CD4-positive, alpha-beta T cell treated with Interferon gamma for 1 hour (primary cell): ENCODE measurements at regions not wholly inside any gene's neighbourhood (a gene's known extent, or its start where the extent isn't known, plus 50 kb on each side); places are given as distances from the start of the nearest gene placed in this dataset.

Experiments used
- DNase-seq: peaks from one replicate; pipeline ENCODE4 v3.0.0-alpha.2; 2020

DNA sequence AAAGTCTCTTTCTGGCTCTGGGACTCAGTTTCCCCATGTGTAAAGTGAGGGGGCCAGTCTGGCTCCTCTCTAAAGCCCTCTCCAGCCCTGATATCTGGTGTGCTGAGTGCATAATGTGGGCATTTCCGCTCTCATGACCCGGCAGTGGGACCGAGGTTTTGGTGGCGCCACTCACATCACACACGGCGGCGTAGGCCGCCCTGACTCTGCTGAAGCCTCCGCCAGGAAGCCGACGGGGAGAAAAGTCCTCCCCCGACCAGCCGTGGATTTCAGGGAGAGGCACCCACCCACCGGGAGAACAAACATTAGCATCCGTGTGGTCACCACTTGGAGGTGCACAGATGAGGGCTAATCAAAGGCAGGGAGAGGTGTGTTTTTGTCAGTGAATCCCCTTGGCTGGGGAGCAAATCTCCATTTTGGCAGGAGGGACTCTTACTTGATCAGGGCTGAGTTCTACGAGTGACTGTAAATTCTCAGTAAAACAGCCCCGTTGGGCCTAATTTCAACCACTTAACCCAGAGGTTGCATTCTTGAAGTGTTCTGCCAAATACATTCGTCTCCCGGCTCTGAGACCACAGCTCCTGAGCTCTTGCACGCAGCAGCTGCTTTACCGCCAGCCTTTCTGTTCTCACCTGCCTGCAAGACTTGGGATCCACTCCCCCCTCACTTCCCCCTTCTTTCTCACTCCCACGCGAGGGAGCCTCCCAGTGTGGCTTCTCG, 118.2 kb downstream of the FOXD2 start:
- DNase-seq: no peak

GRCh38 chr1:47557066-47557465, 119.2 kb downstream of the FOXD2 start:
- DNase-seq: no peak

DNA sequence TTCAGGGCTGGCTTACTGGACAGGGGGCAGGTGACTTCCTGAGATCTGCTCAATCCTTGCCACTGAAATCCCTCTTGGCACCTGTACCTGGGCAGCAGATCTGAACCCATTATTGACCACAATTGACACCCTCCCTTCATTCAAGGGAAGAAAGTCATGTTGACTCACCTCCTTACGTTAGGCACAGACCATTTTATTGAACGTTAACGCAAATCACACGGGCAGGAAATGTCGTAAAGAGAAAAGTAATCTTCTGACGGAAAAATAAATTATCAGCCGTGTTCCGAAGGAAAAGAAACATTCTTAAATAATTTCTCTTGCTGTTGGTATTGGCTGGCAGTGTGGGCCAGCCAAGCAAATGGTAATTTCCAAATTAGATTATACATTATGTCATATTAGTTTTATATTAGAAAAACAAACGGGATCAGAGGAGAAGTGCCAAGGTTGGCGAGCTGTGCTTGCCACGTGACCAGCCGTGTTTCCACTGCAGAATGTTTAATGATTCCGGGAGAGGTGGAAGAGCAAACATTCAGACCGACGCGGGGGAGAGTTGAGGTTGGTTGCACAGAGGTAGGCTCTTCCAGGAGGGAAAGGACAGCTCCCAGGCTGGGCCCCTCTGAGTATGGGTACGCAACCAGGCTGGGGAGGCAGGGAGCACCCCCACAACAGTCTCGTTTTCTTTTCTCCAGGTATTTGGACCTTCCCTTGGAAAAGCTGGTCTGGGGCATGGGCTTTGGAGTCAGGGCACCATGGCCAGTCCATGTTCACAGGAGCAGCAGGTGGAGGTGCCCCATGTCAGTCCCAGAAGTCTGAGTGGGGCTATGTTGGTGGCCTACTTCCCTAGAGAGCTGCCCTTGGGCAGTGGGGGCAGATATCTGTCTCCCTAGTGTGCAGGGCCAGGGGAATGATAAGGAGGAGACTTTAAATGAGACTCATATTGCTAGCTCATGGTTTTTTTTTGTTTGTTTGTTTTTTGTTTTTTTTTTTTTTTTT, 121.1 kb downstream of the FOXD2 start:
- DNase-seq: no peak

GRCh38 chr1:47559944-47560695, 122.3 kb downstream of the FOXD2 start:
- DNase-seq: no peak

- DNase-seq: no peak
Observed at GRCh38 chr1:47561523-47562007, 123.7 kb downstream of the FOXD2 start.

DNA sequence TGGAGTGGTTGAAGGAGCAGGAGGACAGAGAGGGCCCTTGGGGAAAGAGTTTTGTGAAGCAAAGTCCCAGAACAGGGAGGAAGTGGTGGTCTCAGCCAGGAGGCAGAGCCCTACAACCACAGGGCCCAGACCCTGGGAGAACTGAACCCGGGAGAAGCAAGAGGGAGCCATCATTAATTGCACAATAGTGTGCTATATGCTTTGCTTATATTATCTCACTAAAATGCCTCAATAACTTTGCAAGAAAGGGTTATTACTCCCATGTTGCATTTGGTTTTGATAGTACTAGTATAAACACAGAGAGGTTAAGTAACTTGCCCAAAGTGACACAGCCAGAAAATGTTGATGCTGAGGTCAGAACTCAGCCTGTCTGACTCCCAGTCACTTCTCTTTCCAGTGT, 124.3 kb downstream of the FOXD2 start:
- no peak for DNase-seq

GRCh38 chr1:47562799-47563198, 125.0 kb downstream of the FOXD2 start:
- no peak for DNase-seq

DNA sequence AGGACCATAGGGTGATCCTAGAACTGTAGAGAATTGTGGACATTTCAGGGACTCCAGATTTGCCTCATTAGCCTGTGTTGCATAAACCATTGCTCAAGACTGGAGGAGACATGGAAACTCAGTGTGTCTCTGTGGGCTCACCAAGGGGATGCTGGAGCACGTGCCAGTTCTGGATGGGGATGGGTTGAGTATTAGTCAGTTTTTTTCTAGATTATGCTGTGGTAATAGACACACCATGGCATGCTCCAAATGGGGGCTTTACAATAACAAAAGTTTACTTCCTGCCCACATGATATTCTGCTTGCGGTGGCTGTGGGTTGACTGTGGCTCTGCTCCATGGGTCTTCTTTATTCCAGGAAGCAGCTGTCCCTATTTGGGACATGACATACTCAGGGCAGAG, 125.4 kb downstream of the FOXD2 start:
- no peak for DNase-seq

GRCh38 chr1:47564570-47564969, 126.7 kb downstream of the FOXD2 start:
- DNase-seq: no peak

DNA sequence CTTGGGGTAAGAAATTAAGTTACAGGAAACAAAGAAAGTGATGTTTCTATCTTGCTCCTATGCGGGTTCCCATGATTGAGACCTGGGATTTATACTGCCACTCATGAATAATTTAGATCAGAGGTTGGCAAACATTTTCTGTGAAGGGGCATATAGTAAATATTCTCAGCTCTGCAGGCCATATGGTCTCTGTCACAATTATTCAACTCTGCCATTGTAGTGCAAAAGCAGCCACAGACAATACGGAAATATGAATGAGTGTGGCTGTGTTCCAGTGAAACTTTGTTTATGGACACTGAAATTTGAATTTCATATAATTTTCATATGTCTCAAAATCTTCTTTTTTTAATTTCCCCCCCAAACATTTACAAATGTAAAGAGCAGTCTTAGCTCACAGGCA, 127.2 kb downstream of the FOXD2 start:
- DNase-seq: no peak

DNA sequence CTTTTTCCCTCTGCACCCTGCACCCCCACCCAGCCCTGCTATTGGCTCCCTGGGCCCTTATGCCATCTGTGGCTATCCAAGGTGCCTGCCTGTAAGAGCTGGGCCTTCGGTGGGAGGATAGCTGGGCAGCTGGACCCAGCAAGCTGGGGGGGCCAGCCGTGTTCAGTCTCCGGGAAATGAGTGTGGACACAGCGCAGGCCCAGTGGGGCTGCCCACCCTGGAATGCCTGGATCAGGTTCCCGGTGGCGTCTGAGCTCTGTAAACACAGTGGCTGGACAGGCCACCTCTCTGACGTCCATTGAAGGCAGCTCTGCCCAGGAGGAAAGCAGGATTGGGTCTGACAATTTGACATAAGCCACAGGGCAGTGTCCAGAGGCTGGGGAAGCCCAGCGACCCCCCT, 127.8 kb downstream of the FOXD2 start:
- no peak for DNase-seq

DNA sequence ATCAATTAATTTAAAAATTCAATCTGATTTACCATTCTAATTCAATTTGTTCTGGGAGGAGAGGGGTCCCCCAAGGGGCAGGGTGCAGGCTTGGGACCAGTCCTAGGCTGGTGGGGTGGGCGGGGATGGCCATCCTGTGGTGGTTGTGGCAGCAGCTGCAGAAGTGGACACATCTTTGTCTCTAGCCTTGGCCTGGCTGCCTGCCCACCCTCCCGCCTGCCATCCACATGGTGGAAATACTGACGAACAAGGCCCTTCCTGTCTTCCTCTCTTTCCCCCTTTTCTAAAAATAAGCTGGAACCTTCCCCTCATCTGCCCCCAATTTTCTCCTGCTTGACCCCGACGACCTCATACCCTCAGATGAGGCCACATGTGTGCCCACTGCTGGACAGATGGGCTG, 130.9 kb downstream of the FOXD2 start:
- DNase-seq: no peak

DNA sequence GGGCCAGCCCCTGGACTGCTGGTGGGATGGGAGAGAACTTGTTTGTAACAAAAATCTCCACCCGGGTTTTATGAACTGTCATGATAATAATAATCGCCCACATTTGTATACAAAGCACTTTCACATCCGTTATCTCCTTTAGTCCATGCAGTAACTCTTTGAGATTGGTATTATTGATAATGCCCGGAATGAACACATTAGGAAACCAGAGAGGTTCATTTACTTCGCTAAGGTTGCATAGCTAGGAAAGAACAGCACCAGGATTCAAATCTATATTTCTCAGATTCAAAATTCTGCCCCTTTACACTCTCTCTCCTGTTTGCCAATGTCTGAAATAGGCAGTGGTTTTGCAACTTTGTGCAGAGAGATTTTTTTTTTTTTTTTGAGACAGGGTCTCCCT, 131.4 kb downstream of the FOXD2 start:
- no peak for DNase-seq

GRCh38 chr1:47569681-47570470, 132.0 kb downstream of the FOXD2 start:
- DNase-seq: no peak

- DNase-seq: no peak
Observed at GRCh38 chr1:47571161-47571560, 133.3 kb downstream of the FOXD2 start.

- no peak for DNase-seq
Observed at GRCh38 chr1:47571952-47572351, 134.1 kb downstream of the FOXD2 start.

GRCh38 chr1:47572731-47573430, 135.0 kb downstream of the FOXD2 start:
- no peak for DNase-seq

DNA sequence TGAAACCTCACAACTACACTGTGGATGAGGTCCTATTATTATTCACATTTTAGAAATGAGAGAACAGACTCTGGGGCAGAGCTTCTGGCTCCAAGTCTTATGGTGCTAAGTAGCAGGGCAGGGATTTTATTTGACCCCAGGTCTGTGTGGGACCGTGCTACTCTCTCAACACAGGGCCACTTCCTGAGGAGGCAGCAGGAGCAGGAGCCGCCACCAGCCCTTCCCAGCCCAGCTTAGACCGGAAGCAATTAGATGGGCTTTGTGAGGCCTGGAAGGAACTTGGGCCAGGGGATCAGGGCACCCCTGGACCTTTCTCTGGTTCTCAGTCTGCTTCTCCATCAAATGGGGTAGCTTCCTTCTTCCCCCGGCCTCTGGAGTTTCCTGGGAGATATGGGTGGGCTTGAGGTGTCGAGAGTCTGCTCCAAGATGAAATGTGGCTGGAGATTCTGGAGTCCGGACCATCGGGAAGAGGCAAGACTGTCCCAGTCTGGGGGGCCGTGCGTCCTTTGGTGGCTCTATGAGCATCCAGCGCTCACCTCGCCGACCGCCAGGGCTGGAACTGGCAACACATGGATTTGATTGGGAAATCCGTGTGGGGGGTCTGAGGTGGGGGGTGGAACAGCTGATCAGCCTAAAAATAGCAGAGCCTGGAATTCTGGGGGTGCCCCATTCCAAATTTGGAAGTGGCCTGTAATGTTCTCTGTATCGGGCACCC, 136.8 kb downstream of the FOXD2 start:
- no peak for DNase-seq

GRCh38 chr1:47575855-47576757, 138.3 kb downstream of the FOXD2 start:
- no peak for DNase-seq

- DNase-seq: no peak
Observed at GRCh38 chr1:47576758-47577115, 138.9 kb downstream of the FOXD2 start.
